ENCODE measurements at regions not wholly inside any gene's neighbourhood (a gene's known extent, or its start where the extent isn't known, plus 50 kb on each side); places are given as distances from the start of the nearest gene placed in this dataset.
"Not testable (repeated sequence)": the region's sequence is repeated elsewhere in the genome, so short reads cannot be mapped to it uniquely, and the experiment has no call there.

GRCh38 chr3:18126772-18127171, 298.4 kb downstream of the SATB1 start:
- DNase-seq (ENCODE audit: low spot score) = no peak

GRCh38 chr3:18124501-18124900, 300.6 kb downstream of the SATB1 start:
- peak; percentile 91 for DNase-seq (ENCODE audit: low spot score)

- no peak for DNase-seq (ENCODE audit: low spot score)
Measured at GRCh38 chr3:18122264-18122663, 302.9 kb downstream of the SATB1 start.

- DNase-seq (ENCODE audit: low spot score) = no peak
Measured at GRCh38 chr3:18121020-18121419, 304.1 kb downstream of the SATB1 start.

- no peak for DNase-seq (ENCODE audit: low spot score)
Measured at GRCh38 chr3:18119866-18120265, 305.3 kb downstream of the SATB1 start.

- DNase-seq (ENCODE audit: low spot score) = no peak
Measured at GRCh38 chr3:18114894-18115293, 310.2 kb downstream of the SATB1 start.

- DNase-seq (ENCODE audit: low spot score) = no peak
Measured at GRCh38 chr3:18113417-18113816, 311.7 kb downstream of the SATB1 start.

GRCh38 chr3:18112674-18113375, 312.3 kb downstream of the SATB1 start:
- no peak for DNase-seq (ENCODE audit: low spot score)

- peak; percentile 68 for DNase-seq (ENCODE audit: low spot score)
Measured at GRCh38 chr3:18111796-18112232, 313.3 kb downstream of the SATB1 start.

GRCh38 chr3:18103591-18103990, 321.5 kb downstream of the SATB1 start:
- no peak for DNase-seq (ENCODE audit: low spot score)

- DNase-seq (ENCODE audit: low spot score) = peak; percentile 38
Measured at GRCh38 chr3:18100121-18100520, 325.0 kb downstream of the SATB1 start.

- DNase-seq (ENCODE audit: low spot score) = peak; percentile 54
Measured at GRCh38 chr3:18099611-18100010, 325.5 kb downstream of the SATB1 start.

- DNase-seq (ENCODE audit: low spot score) = peak; percentile 99
Measured at GRCh38 chr3:18098960-18099587, 326.1 kb downstream of the SATB1 start.

GRCh38 chr3:18097989-18098388, 327.1 kb downstream of the SATB1 start:
- no peak for DNase-seq (ENCODE audit: low spot score)

- no peak for DNase-seq (ENCODE audit: low spot score)
Measured at GRCh38 chr3:18097473-18097872, 327.7 kb downstream of the SATB1 start.

- DNase-seq (ENCODE audit: low spot score) = no peak
Measured at GRCh38 chr3:18092726-18093125, 332.4 kb downstream of the SATB1 start.

GRCh38 chr3:18090377-18090776, 334.8 kb downstream of the SATB1 start:
- DNase-seq (ENCODE audit: low spot score) = no peak

- DNase-seq (ENCODE audit: low spot score) = no peak
Measured at GRCh38 chr3:18087988-18088387, 337.2 kb downstream of the SATB1 start.

GRCh38 chr3:18086760-18087159, 338.4 kb downstream of the SATB1 start:
- DNase-seq (ENCODE audit: low spot score) = no peak

GRCh38 chr3:18086078-18086477, 339.1 kb downstream of the SATB1 start:
- DNase-seq (ENCODE audit: low spot score) = no peak

GRCh38 chr3:18085429-18085828, 339.7 kb downstream of the SATB1 start:
- no peak for DNase-seq (ENCODE audit: low spot score)

- DNase-seq (ENCODE audit: low spot score) = not testable (repeated sequence)
Measured at GRCh38 chr3:18083273-18083590, 340.8 kb upstream of the TBC1D5 start.

GRCh38 chr3:18082551-18083272, 340.3 kb upstream of the TBC1D5 start:
- no peak for DNase-seq (ENCODE audit: low spot score)
